HK-2 (cell line): ENCODE measurements at regions not wholly inside any gene's neighbourhood (a gene's known extent, or its start where the extent isn't known, plus 50 kb on each side); places are given as distances from the start of the nearest gene placed in this dataset.
A peak's percentile ranks its signal among the peaks of the same experiment; 100 is the strongest.

Experiments
- DNase-seq: peaks from one replicate; pipeline ENCODE4 v3.0.0-alpha.2; 2018; ENCODE audit not compliant: unreplicated experiment

DNA sequence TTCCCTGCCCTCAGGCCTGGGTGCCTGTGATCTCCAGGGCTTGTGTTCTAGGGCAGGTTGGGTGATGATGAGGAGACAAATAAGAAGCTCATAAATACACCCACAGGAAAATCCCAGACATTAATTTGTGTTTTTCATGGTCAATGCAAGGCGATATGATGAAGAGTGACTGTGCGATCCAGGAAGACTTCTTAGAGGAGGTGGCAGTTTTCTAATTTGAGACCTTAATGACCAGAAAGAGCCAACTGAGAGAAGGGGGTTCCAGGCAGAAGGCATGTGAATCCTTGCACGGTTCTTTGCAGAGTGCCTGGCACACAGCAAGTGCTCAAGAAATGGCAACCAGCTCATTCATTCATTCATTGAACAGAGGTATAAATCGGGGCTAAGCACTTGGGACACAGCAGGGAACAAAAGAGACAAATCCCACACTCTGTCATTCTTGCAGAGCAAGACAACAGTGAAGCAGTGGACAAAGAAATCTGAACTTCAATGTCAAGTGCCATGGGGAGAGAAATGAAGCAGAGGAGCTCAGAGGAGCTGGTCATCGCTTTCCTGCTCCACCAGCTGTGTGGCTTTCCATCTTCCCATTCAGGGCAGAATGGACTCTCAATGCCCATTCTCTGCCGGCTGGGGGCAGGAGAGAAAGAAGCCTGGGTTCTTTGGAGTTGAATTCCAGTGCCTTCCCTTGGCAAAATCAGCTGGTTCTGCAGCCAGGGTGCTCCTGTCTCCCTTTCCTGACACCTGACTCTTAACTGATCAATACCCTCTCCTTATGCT is 128.3 kb downstream of the AACS start:
- no peak for DNase-seq

DNA sequence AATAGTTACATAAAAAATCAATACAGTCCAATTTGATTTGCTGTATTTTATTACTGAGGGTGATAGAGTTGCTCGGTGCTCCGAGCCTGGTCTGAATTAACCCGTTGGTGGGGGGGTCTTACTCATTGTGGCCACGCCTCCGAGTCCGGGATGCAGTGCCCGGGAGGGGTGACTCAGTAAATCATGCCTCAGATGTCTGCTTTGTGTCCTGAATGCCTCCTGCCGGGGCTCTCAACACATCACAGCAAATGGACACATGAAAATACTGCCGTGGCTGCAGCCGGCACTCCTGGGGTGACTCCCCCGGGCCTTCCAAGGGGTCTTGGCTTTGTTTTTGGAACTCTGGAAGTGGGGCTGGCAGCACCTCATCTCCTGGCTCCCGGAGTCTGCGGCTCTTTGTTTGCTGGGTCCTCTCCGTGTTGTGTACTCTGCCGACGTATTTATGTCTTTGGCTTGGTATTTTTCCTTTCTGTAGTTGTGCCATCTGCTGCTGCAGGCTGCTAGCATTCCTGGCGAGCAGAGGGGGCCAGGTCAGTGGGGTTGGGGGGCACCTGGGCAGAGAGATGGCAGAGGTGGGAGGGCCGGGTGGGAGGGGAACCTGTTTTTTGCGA is 129.0 kb downstream of the AACS start:
- peak; percentile 56 for DNase-seq

DNA sequence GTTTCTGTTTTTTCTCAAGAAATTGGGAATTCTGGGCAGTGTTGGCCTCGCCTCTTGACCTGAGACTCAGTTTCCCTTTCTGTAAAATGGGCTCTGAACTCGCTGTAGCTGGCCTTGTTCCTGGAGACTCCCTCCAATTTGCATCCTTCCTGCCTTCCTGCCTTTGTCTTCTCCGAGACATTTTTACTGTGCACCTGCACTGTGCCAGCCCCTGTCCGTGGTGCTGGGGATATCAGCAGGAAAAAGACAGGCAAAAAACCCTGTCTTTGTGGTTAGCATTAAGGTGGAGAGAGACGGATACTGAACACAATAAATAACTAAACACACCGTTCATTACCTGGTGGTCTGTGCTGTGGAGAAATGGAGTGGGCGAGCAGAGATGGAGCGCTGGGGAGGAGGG is 129.8 kb downstream of the AACS start:
- no peak for DNase-seq

DNA sequence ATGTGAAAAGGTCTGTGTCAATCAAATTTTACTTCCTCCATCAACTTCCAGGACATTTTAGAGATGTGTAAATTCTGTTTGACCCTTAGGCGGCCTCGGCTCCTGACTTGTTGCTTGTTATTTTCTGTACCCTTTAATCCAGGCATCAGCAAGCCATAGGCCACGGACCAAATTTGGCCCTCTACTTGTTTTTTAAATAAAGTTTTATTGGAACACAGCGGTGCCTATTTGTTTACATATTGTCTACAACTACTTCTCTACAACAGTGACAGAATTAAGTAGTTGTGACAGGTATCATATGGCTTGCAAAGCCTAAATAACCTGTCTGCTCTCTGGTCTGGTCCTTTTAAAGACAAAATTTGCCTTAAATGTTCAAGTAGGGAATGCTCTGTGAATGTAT is 132.1 kb downstream of the AACS start:
- no peak for DNase-seq

DNA sequence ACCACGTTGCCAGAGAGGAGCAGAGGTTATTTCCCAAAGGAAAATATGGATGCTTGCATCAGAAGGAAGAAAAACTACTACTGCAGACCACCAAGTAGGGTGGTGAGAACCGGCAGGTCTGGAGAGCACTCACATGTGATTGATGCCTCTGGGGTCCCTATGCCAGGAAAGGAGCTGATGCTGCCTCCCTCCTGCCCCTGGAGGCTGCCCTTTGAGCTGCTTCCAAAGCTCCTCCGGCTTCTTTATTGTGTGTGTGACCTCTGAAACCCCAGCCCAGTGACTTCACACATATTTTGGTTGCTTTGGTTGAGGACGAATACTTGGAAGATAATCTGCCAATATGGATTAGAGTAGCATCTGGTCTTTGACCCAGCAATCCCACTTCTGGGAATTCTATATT is 133.4 kb downstream of the AACS start:
- DNase-seq, result no peak

DNA sequence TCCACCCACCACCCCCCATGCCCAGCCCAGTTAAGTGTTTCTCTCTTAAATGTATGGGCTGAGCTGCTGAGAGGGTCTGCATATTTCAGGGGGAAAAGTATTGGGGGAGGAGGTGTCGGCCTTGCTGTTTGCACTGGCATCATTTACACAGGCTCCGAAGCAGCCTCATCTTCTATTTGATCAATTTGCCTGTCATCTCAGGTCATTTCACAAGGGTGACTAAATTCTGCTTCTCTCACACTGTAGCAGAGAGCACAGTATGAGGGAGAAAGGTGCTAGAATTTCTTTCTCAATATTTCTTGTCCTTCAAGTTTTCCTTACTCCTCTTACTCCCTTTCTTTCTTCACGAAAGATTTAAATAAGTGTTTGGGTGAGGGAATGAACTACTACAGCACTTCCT is 135.9 kb downstream of the AACS start:
- no peak for DNase-seq

DNA sequence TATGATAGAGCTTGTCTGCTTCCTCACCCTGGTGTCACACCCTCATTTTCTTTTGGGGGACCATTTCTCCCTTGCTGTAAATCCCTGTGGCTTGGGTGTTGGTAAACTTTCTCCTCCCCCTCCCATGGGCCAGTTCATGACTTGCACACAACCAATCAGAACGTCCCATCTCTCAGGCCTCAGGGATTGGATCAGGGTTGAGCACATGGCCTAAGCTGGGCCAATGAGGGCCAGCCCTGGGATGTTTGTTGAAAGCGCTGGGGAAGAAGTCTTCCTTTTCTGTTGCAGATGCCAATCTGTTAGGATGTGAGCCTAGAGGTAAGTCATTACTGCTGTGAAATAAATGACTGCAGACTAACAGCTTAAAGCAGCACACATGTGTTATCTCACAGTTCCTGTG is 136.7 kb downstream of the AACS start:
- DNase-seq, result no peak

DNA sequence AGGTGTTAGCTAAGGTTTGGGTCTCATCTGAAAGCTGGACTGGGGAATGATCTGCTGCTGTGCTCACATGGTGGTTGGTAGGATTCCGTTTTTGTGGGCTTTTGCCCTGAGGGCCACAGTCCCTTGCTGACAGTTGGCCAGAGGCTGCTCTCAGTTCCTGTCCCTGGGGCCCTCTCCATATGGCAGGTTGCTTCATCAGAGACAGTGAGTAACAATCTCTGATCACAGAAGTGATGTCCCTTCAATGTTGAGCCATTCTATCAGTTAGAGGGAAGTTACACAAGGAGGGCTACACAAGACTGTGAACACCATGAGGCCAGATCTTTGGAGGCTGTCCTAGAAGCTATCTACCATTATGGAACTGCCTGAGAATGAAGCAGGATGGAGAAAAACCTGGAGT is 137.2 kb downstream of the AACS start:
- DNase-seq, result no peak

DNA sequence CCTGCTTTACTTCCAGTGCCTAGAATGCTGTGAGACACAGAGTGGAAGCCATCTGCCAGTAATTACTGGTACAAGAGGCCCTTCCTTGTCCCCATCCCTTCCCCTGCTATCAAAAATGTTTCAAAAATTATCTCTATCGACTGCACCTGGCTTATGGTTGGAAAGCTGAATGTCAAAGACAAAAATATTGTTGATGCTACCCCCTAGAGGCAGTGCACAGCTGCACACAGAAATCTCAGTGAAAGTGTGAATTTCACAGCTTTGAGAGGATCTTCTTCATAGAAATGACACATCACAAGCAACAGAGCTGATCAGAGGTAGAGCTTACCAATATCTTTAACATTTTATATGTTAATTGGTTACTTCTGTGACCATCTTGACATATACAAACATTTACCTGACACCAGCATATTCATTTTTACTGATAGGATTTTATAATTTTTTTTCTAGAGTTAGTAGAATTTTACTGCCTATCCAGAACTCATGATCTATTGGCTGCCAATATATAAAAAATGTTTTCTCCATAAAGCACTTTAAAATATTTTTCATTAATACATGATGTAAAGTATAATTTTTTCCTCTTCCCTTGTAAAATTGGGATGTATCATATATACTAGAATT is 138.0 kb downstream of the AACS start:
- no peak for DNase-seq

DNA sequence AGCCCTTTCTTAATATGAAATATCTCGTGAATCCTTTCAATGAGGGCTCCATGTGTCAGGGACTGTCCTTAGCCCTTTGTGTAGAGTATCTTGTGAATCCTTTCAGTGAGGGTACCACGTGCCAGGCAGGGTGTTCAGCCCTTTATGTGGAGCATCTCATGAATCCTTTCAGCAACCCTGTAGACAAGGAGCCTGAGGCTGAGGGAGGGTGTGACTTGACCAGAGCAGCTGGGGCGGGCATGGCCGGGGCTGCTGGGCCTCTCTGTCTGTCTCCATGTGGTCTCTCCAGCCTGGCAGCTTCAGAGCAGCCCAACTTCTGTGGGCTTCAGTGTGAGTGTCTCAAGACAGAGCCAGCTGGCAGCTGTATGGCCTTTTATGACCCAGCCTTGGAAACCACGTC is 140.2 kb downstream of the AACS start:
- DNase-seq, result no peak

DNA sequence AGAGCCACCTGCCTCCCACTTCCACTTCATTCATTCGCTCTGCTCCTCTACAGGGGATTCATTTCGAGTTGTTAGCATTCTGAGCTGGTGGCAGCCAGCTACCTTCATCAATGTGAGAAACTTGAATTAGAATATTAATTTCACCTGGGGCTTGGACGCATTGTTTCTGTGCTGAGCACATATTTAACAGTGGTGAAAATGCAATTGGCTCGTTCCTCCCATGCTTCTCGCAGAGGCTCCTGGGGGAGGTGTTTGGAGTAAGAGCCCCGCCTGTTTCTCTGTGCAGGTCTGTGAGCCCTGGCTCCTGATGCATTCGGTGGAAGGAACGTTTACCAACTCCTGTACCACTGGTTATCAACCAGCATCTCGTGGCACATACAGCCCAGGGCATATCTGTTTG is 141.5 kb downstream of the AACS start:
- DNase-seq, result no peak

DNA sequence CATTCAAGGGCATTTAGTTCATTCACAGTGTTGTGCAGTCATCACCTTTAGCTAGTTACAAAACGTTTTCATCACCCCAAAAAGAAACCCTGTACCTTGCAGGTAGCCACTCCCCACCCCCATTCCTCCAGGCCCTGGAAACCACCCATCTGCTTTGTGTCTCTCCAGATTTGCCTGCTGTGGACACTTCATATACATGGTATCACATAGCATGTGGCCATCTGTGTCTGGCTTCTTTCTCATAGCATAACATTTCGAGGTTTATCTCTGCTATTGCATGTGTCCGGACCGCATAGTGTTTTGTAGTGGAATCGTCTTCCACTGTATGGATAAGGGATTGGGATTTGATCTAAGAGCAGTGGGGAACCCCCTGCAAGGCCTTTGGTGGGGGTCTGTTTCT is 143.1 kb downstream of the AACS start:
- no peak for DNase-seq

DNA sequence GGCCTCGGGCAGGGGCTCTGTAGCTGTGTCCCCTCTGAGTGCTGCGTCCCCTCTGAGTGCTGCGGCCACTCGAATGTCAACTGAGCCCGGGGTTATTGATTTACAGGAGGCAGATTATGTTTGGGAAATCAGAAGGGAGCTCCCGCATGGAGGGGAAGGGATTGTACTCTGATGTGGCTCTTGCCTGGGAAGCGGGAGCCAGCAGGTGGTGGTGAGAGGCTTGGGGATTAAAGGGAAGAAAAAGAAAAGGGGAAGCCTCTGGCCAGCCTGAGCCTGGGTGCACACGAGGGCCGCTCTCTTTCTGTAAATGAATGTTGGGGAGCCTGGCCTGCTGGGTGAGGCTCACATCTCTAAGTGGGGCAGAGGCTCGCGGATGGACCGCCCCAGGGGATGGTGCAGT is 143.7 kb downstream of the AACS start:
- DNase-seq, result no peak

DNA sequence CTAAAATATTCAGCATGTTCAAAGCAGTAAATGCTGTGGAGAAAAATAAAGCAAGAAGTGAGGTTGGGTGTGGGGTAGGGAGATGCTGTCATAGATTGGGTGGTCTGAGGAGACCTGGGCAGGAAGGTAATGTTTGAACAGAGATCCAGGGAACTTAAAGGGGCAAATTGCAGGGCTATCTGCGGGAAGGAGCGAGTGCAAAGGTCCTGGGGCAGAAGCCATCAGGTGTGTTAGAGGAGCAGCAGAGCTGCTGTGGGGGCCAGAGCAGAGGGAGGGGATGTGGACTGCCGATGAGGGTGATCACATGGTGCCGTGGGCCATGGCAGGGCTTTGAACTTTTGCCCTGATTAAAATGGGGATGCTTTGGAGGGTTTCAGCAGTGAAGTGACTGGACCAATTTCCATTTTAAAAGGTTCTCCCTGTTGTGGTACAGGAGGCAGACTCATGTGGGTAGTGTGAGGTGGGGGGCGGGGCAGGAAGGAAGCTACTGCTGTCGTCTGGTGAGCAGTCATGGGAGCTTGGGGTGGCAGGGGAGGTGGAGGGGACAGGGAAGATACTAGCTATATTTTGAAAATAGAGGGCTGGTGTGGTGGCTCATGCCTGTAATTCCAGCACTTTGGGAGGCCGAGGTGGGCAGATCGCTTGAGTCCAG is 145.0 kb downstream of the AACS start:
- no peak for DNase-seq

DNA sequence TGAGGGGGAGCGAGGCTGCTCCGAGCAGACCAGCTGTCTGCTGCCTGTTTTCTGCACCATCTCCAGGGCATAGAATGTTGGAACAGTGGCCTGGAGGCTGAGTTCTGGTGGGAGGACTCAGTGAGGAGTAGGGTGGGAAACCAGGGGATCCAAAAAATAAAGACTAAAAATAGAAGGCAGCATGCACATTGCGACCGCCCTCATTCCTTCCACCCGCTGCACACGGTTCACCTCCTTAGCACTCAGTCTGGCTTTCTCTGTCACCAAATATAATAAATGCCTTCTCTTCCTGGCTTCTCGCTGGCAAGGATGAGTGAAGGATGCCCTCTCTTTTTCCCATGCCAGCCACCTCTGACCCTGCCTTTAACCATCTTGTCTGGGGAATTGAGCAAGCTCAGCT is 146.2 kb downstream of the AACS start:
- DNase-seq, result no peak

DNA sequence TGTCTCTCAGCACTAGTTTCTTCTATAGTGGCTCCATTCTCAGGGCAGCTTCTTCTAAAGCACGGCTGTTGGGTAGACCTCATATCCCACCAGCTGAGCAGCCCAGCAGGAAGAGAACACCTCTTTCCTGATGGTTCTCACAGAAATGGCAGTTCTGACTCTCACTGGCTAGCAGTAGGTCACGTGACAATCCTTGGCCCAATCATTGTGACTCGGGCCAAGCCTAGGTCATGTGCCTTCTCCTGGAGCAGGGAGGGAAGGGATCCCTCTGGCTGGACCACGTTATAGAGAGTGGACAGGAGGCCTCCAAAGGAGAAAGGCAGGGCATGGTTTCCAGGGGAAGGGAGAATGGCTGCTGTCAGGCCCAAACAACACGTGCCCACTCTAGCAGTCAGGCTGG is 149.1 kb downstream of the AACS start:
- no peak for DNase-seq

DNA sequence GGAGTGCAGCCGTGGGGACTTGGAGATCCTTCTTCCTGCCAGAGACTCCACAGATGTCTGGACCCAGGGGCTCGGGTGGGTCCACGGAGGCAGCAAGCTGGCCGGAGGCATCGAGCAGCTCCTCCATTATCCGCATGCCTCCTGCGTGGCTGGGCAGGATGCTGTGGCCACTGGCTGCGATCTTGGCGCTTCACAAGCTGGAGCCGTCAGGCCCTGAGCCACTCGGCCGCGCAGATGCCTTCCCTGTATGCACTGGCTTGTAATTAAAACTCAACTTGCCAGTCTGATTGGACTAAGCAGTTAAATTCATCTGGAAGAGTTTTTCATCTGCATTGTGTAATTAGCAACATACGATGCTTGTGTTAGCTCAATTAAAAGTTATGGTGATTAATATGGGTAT is 151.5 kb downstream of the AACS start:
- no peak for DNase-seq

DNA sequence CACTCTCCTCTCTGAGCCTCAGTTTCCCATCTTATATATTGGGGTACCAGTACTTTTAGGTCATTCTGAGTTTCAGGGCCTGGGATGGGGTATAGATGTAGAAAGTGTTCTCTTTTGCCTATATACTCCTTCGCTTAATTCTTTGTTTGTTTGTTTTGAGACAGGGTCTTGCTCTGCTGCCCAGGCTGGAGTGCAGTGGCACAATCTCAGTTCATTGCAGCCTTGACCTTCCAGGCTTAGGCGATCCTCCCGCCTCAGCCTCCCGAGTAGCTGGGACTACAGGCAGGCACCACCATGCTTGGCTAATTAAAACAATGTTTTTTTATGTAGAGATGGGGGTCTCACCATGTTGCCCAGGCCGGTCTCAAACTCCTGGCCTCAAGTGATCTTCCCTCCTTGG is 152.1 kb downstream of the AACS start:
- no peak for DNase-seq

DNA sequence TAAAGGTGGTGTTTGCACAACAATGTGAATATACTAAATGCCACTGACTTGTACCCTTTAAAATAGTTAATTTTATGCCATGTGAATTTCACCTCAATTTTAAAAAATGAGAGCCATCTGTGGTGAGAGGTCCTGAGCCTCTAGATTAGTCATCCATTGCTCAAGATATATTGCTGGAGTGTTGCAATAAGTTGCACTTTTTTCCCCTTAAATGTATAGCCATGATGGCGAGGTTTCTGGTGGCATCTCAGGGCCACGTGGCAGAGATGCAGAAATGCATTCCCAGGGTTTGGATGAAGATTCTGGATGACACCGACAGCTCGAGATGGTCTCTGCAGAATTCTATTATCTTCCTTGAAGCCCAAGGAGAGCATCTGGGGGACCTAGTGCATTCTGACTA is 153.7 kb downstream of the AACS start:
- no peak for DNase-seq

DNA sequence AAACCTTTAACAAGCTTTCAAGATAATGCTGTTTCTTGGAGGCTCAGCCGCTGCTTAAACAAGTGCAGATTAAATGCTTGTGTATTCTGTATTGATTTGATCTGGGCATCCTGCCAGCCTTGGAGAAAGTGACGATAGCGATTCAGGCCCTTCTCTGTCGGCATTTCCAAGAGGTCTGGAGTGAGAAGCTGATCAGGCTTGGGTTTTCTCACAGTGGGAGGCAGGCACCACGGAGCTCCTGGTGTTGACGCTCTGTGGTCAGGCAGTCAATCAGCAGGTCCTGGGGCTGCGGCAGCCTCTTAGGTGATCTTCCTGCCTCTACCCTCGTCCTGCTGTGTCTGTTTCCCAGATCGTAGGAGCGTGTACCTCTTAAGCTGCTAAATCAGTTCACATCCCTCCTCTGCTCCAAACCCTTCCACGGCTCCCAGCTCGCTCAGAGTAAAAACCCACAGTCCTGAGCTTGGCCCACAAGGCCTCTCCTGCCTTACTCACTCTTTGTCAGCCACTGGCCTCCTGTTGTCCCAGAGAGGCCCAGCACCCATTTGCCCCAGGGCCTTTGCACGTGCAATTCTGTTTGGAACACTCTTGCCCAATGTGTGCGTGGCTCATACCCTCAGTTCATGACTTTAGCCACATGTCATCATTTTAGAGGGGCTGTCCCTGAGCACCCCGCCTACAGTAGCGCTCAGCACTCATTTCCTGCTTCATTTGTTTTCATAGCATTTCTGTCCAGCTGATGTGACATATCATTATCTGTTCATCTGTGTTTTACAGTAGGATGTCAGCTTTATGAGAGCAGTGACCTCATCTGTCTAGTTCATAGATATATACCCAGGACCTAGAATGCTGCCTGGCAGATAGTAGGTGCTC is 155.4 kb downstream of the AACS start:
- no peak for DNase-seq

DNA sequence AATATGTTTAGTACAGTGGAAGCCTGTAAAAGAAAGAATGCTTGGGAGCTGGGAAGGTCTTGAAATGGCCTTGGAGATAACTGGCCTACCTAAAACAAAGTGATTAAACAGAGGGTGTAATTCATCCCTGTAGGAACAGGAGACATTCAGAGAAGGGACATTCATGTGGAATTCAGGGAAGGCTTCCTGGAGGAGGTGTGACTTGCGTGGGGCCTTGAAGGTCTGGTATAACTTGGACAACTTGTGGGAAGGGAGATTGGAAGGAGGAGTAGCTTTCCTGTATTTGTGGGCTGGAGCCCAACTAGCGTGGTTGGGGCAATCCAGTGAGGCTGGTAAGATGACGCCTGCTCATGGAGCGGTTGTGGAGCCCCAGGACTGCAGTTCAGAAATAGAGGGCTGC is 156.4 kb downstream of the AACS start:
- no peak for DNase-seq

DNA sequence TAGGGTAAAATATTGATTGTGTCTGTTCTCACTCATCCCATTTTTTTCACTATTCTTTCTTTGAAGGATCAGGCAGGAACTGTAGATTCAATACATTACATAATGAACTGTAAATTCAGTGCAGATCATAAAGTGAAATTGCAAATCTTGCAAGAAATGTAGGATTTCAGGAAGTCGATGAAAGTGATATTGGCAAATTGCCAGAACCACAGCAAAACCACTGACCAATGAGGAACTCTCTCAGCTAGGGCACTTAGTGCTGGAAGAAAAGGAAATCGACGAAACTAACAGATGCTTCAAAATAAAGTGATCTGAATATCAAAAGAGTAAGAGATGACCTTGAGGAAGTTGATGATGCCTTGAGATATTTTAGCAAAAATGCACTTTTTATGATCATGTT is 157.6 kb downstream of the AACS start:
- no peak for DNase-seq
